GM12874 (cell line): ENCODE measurements at regions not wholly inside any gene's neighbourhood (a gene's known extent, or its start where the extent isn't known, plus 50 kb on each side); places are given as distances from the start of the nearest gene placed in this dataset.

Experiments
- TF ChIP-seq, protein P1 (sequence below): IDR thresholded peaks from 2 replicates; pipeline ENCODE4 v1.5.1; 2011; ENCODE audit warnings: low read depth, mild to moderate bottlenecking, control low read depth, low read length, moderate library complexity; ENCODE audit not compliant: insufficient read depth

DNA sequence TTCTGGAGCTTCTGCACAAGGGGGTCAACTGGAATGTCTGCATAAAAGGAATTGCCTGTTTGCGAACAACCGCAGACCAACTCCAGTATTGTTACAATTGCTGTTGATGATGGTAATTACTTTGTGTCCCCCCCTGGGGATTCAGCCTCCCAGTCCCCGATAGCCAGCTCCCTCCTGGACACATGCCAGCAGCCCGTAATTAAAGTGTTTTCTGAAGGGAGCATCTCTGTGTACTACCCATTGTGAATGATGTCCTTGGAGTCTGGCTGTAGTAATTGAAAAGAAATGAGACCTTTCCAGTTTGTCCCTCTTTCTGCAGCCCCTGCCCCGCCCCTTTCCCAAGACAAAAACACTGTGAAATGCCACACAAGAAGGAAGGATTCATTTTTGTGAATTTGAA, 377.1 kb upstream of the LCORL start:
- TF ChIP-seq, protein P1, sequence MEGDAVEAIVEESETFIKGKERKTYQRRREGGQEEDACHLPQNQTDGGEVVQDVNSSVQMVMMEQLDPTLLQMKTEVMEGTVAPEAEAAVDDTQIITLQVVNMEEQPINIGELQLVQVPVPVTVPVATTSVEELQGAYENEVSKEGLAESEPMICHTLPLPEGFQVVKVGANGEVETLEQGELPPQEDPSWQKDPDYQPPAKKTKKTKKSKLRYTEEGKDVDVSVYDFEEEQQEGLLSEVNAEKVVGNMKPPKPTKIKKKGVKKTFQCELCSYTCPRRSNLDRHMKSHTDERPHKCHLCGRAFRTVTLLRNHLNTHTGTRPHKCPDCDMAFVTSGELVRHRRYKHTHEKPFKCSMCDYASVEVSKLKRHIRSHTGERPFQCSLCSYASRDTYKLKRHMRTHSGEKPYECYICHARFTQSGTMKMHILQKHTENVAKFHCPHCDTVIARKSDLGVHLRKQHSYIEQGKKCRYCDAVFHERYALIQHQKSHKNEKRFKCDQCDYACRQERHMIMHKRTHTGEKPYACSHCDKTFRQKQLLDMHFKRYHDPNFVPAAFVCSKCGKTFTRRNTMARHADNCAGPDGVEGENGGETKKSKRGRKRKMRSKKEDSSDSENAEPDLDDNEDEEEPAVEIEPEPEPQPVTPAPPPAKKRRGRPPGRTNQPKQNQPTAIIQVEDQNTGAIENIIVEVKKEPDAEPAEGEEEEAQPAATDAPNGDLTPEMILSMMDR = no peak

- TF ChIP-seq, protein P1 = no peak
Measured at GRCh38 chr4:18397681-18398390, 376.3 kb upstream of the LCORL start.

- TF ChIP-seq, protein P1 = no peak
Measured at GRCh38 chr4:18394656-18395055, 373.1 kb upstream of the LCORL start.

GRCh38 chr4:18391354-18391728, 369.8 kb upstream of the LCORL start:
- TF ChIP-seq, protein P1 = no peak

DNA sequence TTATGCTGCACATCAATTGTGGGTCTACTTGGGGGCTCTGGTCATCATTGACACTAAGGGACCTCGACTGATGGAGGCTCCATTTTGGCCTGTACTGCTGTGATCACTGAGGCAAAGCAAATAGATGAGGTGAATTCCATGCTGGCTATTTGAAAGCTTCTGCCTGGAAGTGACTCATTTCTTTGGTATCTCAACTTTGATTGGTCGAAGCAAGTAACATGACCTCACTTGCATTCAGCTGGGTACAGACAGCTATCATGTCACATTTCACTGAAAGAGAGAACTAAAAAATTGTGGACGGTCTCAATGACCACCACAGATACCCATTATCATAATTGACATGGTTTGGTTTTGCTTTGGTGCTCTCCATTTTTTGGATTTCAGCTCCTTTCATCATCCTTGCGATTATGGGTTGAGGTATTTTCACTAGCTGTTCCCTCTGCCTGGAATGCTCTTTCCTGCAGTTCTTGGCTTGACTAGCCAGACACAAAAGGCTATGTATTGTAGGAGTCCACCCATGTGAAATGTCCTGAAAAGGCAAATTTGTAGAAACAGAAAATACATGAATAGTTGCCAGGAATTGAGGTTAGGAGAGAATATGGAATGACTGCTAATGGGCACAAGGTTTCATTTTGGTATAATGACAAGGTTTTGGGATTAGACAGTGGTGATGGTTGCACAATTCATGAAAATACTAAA, 369.2 kb upstream of the LCORL start:
- TF ChIP-seq, protein P1 = no peak

- TF ChIP-seq, protein P1 = no peak
Measured at GRCh38 chr4:18389115-18389514, 367.6 kb upstream of the LCORL start.

DNA sequence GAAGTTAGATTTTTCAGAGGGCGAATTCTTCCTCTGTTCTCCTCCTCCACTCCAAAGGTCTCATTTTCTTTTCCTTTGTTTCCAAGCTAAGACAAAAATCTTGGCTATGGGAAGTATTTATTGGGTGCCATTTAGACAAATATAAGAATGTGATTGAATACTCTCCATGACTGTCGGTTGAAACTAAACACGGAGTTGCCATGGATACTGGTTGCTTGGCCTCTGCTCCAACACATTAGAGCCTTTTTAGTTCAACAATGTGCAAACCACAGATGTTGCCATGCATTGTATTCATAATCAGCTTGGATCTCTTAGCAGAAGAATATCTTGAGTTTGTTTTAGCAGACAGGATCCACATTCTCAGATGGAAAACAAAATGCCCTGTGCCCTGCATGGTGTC, 366.5 kb upstream of the LCORL start:
- TF ChIP-seq, protein P1 = no peak
